ENCODE measurements at regions not wholly inside any gene's neighbourhood (a gene's known extent, or its start where the extent isn't known, plus 50 kb on each side); places are given as distances from the start of the nearest gene placed in this dataset.

GRCh38 chr4:59646082-59646481 lies 1554.0 kb upstream of the ADGRL3 start:
- 26% methylated on average over 5 of the region's 5 CpGs for WGBS (ENCODE audit: insufficient coverage, insufficient replicate concordance, low lambda C conversion rate, missing lambda C conversion rate)
- Histone ChIP-seq H3K4me1 (ENCODE audit: control insufficient read depth, insufficient read depth, low read length) (no peaks in the 10 kb centered on the region), H3K4me2 (ENCODE audit: control insufficient read depth, insufficient read depth) (no peak overlapping the region), H3K36me3 (ENCODE audit: control insufficient read depth in 2 of 2, insufficient read depth in 2 of 2, low read length in 1 of 2) (no peaks in the 10 kb centered on the region), H2AFZ (ENCODE audit: control insufficient read depth, low read depth, low read length) (no peak overlapping the region), H3K27ac (ENCODE audit: control insufficient read depth, insufficient read depth) (no peak overlapping the region), H3K27me3 (replicated peaks in 1 of 2; ENCODE audit: control insufficient read depth in 2 of 2, insufficient read depth in 2 of 2, low read length in 1 of 2) (no peaks in the 10 kb centered on the region), H4K20me1 (ENCODE audit: control insufficient read depth, insufficient read depth) (no peaks in the 10 kb centered on the region), H3K9ac (ENCODE audit: control insufficient read depth, insufficient read depth, low read length) (no peak overlapping the region), H3K4me3 (no peak overlapping the region), H3K9me3 (replicated peaks; ENCODE audit: control insufficient read depth, insufficient read depth, low read length) (no peaks in the 10 kb centered on the region), H3K79me2 (ENCODE audit: control insufficient read depth, insufficient read depth, low read length) (no peaks in the 10 kb centered on the region)
- intact Hi-C loops (cut with micrococcal nuclease; ENCODE audit: unreplicated experiment), result no loop called here
- ChIA-PET CTCF (no interaction called here), POLR2A (no interaction called here), SMC1A (ENCODE audit: uncharacterized antibody, unreplicated experiment) (no interaction called here), RAD21 (ENCODE audit: unreplicated experiment) (no interaction called here)
- DNase-seq (ENCODE audit: low read depth, low spot score), result no peak
- FAIRE-seq, result no peak
- BruUV-seq (replicated peaks), result no TSS peak
- in situ Hi-C loops (cut with MboI), result no loop called here
- no peak for ATAC-seq
- TF ChIP-seq ZNF217 (IDR thresholded peaks at IDR 0.05) (no peak), TCF3 (IDR thresholded peaks at IDR 0.05; ENCODE audit: borderline replicate concordance, insufficient read depth, low read depth, low read length) (no peak), RB1 (IDR thresholded peaks at IDR 0.05; ENCODE audit: borderline replicate concordance) (no peak), MEF2A (IDR thresholded peaks at IDR 0.05; ENCODE audit: insufficient read depth, low read depth, low read length) (no peak), ZBTB11 (CRISPR knock-in tag; IDR thresholded peaks at IDR 0.05) (no peak), RBBP5 (conservative IDR thresholded peaks at IDR 0.05) (no peak), NFXL1 (IDR thresholded peaks at IDR 0.05; ENCODE audit: borderline replicate concordance) (no peak), BCL3 (IDR thresholded peaks at IDR 0.05; ENCODE audit: borderline replicate concordance, insufficient read depth, low read depth, low read length, poor library complexity, severe bottlenecking) (no peak), ESRRA (IDR thresholded peaks at IDR 0.05; ENCODE audit: low read length) (no peak), E2F4 (IDR thresholded peaks at IDR 0.05; ENCODE audit: low read depth, low read length) (no peak), MTA2 (IDR thresholded peaks at IDR 0.05; ENCODE audit: low read depth) (no peak), CBX5 (IDR thresholded peaks at IDR 0.05; ENCODE audit: low read depth) (no peak)

All from GM12878 (cell line).